ENCODE measurements at regions not wholly inside any gene's neighbourhood (a gene's known extent, or its start where the extent isn't known, plus 50 kb on each side); places are given as distances from the start of the nearest gene placed in this dataset.

DNA sequence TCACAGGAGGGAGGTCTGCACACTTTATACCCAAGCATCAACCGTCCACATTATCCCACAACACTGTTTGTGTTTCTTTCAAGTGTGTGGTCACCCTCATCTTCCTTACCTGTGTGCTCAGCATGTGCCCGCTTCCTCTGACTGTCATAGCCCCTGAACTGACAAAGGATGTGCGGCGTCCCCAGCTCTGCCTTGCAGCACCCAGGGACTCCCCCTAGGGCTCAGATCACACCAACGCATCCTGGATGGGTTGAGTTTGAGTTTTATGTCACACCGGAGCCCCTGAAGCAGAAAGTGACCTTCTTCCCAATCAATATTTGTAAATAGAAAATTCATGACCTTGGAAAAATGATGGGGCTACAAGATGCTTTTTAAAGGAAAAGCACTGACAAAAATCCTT, 770.7 kb upstream of the TMEM132C start:
- TF ChIP-seq, protein P1, sequence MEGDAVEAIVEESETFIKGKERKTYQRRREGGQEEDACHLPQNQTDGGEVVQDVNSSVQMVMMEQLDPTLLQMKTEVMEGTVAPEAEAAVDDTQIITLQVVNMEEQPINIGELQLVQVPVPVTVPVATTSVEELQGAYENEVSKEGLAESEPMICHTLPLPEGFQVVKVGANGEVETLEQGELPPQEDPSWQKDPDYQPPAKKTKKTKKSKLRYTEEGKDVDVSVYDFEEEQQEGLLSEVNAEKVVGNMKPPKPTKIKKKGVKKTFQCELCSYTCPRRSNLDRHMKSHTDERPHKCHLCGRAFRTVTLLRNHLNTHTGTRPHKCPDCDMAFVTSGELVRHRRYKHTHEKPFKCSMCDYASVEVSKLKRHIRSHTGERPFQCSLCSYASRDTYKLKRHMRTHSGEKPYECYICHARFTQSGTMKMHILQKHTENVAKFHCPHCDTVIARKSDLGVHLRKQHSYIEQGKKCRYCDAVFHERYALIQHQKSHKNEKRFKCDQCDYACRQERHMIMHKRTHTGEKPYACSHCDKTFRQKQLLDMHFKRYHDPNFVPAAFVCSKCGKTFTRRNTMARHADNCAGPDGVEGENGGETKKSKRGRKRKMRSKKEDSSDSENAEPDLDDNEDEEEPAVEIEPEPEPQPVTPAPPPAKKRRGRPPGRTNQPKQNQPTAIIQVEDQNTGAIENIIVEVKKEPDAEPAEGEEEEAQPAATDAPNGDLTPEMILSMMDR (IDR thresholded peaks at IDR 0.05), result no peak
- TF ChIP-seq POLR2A (IDR thresholded peaks at IDR 0.05), result no peak
